Activated T-cell treated with anti-CD3 and anti-CD28 coated beads, Interleukin-2, amount 50 U/mL, for 48 hours (primary cell): ENCODE measurements at regions not wholly inside any gene's neighbourhood (a gene's known extent, or its start where the extent isn't known, plus 50 kb on each side); places are given as distances from the start of the nearest gene placed in this dataset.
"Not testable (repeated sequence)": the region's sequence is repeated elsewhere in the genome, so short reads cannot be mapped to it uniquely, and the experiment has no call there.

Experiments used
- DNase-seq, 2 experiments: peaks; one replicate each; pipeline ENCODE4 v3.0.0-alpha.2; 2020

DNA sequence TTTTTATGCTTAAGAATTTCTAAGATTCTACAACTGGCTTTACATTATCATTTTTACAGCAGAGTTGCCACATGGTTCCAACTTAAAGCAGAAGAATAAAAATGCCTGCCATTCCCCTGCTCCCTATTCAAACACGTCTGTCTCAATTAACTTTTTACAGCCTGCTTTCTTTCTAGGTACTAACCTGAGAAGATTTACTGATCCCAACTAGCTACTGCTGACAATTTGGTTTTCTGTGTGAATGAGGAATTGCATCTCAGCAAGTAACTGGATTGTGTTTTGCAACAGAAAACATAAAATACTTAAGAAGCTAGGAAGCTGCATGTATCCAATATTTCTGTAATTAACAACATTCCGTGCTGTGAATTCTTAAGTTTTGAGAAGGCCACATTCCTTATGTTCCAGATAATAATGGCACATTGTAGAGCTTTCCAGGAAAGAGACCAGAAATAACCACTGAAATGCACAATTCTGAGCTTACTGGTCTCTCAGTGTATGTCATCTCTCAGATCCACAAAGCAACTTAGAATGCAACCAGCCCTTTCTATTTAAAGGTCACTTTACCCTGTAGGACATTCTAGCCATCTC is 306.8 kb upstream of the NMUR2 start:
- DNase-seq = no peak

DNA sequence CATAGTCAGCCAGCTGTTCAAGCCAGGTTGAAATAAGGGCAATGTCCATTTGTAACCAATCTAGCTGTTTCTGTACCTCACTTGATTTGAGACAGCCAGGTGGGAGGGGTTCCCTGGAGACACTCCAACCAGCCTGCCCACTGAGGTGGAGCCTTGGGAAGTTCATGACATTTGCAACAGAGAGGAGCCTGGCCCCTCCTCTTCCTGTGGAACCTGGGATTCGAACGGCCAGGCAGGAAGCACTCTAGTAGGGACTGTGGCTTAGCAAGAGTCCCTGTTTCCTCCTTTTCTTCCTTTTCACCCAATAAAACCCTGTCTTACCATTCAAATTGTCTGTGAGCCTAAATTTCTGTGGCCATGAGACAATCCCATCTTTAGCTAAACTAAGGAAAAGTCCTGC is 312.3 kb upstream of the NMUR2 start:
- DNase-seq = no peak

DNA sequence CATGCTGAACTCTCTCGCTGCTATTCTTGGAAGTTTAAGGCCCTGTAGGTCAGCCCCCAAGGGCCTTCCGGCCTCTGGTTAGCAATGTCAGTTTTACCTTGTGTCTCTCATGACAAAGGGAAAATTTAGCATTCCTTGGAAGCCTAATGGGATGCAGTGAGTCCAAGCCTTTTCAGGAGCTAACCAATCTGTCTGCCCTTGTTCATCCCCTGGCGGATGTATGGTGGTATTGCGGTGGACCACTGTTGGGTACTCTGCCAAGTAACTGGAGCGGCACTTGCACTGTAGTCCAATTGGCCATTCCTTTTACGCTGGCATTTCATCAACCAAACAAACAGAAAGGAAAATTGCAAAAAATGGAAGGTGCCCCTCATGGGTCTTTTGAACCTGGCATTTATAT is 318.4 kb upstream of the NMUR2 start:
- no peak for DNase-seq

DNA sequence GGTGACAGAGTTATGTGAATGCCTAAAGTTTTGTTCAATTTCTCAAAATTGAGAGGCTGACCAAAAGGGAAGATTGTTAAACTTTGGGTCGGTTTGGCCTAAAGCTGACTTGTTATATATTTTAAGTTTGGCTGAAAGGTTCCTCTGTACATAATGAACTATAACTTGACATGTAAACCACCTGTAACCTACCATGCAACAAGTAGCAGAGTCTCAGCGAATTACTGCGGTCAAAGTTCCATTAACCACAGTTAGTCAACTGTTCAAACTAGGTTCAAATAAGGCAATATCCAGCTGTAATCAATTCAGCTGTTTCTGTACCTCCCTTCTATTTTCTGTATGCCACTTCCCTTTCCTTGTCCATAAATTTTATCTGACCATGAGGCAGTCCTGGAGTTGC is 325.1 kb upstream of the NMUR2 start:
- no peak for DNase-seq

DNA sequence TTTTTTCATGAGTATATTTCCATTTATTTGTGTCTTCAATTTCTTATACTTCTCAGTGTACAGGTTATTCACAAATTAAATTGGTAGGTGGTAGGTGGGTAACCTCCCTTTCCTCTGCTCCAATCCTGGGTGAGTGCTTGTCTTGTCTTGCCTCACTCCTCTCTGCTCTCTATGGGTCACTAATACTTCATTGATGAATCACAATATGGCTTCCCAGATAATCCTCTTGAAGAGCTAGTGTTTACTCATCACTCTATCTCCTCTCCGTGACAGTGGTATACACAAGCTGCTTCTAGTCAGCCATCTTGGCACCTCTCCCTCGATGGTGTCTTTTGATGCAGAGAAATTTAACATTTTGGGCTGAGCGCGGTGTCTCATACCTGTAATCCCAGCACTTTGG is 331.8 kb upstream of the NMUR2 start:
- no peak for DNase-seq

DNA sequence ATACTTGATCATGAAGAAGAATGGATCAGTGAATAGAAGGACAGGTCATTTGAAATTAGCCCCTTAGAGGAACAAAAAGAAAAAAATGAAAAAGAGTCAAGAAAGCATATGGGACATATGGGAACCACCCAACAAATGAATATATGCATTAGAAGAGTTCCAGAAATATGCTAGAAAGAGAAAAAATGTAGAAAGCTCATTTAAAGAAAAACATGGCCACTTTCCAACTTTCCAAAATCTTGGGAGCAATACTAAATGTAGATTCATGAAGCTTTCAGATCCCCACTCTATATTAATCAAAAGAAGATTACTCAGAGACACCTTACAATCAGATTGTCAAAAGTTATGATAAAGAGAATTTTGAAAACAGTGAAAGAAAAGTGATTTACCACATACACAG is 334.8 kb upstream of the NMUR2 start:
- DNase-seq = no peak

DNA sequence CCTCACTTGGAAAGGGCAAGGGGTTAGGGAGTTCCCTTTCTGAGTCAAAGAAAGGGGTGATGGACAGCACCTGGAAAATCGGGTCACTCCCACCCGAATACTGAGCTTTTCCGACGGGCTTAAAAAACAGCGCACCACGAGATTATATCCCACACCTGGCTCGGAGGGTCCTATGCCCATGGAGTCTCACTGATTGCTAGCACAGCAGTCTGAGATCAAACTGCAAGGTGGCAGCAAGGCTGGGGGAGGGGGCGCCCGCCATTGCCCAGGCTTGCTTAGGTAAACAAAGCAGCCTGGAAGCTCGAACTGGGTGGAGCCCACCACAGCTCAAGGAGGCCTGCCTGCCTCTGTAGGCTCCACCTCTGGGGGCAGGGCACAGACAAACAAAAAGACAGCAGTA is 336.0 kb upstream of the NMUR2 start:
- not testable (repeated sequence) for DNase-seq

DNA sequence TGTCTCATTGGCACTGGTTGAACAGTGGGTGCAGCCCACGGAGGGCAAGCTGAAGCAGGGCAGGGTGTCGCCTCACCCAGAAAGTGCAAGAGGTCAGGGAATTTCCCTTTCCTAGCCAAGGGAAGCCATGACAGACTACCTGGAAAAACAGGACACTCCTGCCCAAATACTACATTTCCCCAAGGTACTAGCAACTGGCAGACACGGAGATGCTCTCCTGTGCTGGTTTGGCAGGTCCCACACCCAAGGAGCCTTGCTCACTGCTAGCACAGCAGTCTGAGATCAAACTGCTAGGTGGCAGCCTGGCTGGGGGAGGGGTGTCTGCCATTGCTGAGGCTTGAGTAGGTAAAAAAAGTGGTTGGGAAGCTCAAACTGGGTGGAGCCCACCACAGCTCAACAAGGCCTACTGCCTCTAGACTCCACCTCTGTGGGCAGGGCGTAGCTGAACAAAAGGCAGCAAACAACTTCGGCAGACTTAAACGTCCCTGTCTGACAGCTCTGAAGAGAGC is 382.7 kb upstream of the NMUR2 start:
- not testable (repeated sequence) for DNase-seq

DNA sequence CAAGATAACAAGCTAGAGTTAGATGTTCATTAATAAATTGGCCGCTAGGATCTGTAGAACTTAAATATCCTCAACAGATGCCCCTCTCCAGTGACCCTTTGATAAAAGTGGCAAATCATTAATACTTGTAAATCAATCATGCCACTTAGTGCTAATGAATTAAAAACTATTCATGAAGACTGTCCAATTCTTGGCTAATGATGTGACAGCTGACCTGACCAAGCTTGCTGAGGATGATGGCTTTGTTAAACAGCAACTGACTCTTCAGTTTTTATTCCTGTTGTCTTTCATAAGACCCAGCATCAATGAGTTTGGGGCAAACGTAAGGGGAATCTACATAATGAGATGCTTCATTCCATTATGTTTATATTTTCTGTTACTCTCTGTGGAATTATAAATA is 396.8 kb upstream of the NMUR2 start:
- DNase-seq = no peak

DNA sequence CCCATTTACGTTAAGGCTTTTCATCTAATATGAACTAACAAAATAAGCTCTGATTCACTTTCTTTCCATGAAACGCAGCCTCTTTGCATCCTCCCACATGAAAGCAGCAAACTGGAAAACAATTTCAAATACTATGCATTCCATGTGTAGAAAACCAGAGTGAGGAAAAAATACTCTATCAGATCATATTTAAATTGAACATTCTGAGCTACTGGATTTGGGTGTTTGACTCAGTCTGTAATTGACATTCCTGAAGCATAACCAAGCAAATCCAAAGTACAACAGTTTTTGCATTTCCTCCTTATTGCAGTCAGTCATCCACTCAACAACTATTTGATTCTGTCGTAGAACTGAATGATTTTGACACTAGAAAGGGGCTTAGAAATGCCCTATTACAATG is 399.1 kb upstream of the NMUR2 start:
- DNase-seq = no peak

DNA sequence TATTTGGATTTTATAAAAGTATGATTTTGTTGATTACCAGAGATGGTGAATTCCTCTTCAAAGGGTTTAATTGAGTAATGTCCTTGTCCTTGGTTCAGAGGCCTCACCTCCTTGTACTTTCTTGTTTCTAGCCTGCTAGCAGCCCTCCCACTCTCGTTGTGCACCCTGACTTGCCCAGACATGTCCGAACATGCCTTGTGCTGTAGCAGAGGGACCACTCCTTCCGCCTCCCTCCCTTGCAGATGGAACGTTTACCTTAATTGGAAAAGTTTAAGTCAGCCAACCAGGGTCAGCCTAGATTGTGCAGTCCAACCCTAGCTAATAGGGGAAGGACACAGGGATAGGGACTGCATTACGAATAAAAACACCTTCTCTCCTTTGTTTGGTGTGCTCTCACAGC is 406.9 kb upstream of the NMUR2 start:
- no peak for DNase-seq

DNA sequence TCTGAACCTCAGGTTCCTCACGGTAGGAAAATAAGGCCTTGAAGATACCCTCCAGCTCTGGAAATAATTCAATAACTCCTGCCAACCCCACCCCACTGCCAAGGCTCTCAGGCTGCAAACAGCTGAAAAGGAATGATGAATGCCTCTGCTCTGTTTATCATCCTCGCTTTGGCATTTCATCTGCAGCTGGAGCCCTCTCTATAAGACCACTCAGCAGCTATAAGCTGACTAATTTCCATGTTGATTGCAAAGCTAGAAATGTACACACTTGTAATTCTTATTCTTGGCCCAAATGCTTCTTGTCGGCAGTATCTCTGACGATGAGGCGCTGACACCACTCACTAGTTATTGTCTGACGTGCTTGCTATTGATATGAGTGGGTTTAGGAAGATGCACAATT is 408.4 kb upstream of the NMUR2 start:
- DNase-seq = no peak

DNA sequence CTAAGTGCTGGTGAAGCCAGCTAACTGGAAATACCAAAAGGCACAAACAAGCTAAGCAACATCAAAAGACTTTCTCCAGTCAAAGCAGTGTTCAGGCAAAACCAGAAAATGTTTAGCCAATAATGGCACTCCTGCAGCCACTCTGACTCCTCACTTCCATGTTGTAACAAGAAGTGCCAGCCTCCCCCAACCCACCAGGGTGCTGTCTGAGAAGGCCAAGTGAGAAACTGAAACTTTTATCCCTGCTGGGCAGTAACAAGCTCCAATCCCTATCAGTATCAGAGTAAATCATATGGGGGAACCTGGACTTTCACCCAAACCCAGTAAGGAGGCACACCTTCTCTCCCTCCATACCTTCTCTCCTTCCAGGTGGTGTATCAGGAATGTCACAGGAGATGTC is 414.8 kb upstream of the NMUR2 start:
- DNase-seq = no peak

DNA sequence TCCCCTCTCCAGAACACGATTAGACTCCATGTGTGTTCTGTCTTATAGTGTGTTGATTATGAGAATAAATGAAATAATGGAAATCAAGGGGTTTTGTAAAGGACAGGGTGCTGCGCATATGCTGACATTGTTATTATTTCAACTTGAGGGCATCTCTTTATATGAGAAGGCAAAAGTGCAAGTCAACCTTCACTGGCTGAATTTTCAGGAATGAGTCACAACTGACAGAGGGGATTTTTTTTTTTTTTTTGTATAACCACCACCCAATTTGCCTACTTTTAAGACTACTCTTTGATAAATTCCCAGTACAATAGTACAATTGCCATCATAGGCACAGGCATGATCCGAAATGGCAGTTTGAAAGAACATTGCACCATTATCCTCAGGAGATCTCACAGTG is 419.2 kb upstream of the NMUR2 start:
- DNase-seq = no peak

DNA sequence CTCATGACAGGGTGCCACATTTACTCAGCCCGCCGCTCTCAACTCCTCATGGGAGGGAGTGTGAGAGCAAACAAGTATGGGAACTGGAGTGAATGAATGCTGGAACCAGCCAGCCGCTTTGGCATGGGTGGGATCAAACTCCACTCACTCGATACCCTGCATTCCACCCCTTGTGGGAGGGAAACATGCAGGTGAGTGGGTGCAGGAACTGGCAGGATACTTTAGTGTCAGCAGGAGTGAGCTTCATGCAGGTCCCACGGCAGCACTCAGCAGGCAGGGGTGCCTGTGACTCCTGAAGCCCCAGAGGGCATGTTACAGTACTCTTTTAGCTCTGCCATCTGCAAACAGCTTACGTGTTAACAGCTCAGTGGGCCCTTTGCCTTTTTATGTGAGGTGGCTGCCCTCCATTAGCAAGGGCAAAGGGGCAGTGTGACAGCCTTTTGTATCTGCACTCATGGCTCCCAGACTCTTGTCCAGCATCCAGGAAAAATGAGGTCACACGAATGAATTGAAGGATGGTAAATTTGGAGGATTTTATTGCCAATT is 433.2 kb upstream of the NMUR2 start:
- no peak for DNase-seq

DNA sequence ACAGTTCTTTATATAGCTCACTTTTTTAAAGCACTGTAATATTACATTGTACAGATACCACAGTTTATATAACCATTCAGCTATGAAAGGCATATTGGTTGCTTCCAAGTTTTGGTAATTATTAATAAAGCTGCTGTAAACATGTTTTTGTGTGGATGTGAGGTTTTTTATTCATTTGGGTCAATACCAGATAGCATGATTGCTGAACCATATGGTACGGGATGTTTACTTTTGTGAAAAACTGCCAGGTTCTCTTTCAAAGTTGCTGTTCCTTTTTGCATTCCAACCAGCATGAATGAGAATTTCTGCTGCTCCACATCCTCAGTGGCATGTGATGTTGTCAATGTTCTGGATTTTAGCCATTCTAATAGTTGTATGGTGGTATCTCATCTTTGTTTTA is 439.6 kb upstream of the NMUR2 start:
- DNase-seq = no peak

DNA sequence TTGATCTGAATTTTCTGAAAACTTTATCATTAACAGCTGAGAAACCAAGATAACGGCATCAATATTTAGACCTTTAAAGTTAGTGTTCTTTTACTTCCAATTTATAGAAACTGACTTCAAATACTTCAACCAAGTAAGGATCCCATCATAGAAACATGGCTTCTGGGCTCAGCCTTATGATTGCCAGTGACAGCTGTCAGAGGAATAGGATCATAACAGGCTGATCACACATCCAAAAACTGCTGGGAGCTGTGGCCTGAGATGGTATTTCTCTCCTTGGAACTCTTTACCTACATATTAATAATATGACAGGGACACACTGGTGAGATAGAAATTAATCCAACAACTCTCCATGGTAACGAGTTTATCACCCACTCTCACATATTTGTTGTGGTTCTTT is 448.3 kb upstream of the NMUR2 start:
- no peak for DNase-seq

DNA sequence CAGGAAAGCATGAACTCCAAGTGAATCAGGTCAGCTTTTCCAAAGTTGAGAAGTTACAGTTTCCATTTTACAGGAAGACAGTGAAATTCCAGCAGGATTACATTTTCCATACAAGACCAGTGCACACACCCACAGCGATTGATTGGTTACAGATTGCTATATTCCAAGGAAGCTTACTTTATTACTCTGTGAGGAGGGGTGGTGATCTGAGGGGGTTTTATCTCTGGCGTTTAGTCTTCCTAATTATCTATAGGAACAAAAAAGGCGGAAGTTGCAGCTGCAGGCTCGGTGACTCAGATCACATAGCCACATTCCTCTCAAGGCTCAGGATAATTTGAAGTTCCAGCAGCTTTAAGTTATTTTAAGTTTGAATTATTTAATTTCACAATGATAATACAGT is 450.4 kb upstream of the NMUR2 start:
- no peak for DNase-seq

DNA sequence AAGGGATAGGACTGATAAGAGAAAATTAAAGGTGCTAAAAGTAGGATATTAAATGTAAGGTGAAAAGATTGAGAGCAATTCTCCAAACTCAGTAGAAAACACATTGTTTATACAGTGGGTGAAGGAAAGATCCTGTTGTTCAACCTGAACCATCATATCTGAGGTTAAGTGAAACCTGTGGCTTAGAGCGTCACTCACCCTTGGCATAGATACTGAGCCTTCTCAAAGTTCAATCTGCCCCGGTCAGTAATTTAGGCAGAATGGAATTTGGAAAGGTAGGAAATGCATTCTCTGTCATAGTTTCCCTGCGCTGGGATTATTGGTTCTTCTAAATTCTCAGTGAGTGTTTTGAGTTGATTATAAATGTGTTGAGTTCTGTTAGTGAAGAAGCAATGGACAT is 456.2 kb upstream of the NMUR2 start:
- DNase-seq = no peak

DNA sequence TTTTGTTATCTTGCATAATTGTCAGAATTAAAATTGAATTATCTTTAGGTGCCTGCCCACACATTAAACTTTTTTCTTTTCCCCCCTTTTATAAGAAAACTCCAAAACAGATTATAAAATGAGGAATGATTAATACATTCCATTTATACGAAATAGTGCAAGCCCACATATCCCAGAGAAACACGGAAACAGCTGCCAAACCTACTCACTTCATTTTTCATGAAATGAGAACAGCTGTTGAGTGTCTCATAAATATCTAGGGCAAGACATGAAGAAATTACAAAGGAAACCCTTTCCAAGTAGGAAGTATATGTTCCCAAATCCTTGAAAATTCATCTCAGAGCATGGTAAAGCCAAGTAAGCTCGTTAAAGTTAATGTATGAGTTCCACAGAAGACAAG is 459.4 kb upstream of the NMUR2 start:
- DNase-seq = no peak

DNA sequence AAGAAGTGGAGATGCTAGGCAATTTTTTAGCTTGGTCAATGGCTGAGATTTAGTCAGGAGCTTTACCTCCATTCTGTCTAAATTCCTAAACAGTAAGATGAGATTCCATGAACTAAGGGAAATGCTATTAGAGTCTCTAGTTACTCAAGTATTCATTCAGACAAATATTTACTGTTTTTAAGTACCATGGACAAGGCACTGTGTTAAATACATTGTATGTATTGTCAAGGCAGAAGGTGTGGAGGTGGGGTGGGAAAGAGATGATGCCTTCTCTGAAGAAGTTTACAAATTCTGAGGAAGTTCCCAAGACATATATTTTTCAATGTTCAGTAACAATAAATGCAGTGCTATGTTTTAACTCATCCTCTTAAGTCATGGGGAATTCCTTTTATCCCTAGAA is 459.9 kb upstream of the NMUR2 start:
- DNase-seq = no peak

DNA sequence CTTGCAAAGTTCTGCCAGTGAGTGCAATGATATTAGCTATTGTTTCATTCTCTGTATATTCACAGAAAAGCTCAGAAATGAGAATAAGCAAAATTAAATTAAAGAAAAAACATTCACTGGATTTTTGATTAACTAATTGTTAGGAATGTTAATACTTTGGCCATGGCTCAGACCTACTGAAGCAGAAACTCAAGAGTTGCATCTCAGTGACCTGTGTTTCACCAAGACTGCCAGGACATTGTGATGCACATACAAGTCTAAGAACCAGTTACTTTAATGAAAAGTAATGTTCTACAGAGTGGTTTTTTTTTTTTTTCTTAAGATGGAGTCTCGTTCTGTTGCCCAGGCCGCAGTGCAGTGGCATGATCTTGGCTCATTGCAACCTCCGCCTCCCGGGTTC is 464.9 kb upstream of the NMUR2 start:
- DNase-seq = no peak

DNA sequence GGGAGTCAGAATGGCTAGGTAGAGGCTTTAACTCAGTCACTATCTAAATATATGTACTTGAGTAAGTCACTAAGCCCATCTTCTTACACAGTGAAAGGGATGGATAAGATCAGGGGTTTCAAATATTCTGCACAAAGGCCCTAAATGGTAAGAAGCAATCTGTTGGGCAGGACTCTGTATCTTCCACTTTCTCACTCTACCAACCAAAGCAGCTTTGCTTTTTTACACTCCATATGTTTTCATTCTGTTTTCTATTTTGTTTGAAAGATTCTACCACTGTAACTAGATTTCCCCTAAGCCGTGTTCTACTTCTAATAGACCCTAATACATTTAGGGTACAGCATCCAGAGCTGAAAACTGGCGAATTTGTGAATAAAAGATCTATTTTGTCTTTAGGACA is 477.5 kb upstream of the NMUR2 start:
- DNase-seq = no peak

DNA sequence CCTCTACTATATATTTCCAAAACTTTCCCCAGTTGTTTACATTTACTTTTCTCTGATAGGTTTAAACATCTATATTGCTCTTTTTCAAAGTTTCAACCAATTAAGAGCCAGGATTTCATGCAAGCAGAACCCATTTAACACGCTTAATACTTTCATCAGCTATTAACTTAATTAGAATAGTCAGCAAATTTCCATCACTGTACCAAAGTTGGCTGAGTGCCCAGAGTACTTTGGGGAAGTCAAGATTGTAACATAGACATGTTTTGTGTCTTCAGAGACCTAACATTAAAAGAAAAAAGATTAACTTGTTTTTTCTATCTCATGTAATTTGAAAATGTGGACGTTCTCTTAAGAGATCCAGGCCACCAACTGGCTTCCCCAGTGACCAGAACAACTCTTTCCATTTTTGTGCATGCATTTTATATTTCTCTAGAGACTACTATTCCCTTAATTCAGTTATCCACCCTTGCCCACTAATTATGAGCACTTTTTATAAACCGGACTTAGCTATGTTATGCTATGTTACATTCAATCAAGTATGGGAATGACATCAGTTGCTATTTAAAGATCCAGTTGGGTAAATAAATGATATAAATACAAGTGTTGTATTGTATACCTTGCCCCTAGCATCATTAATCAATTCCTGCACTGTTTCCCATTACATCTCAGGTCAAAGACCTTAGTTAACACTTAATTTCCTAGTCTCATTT is 478.1 kb upstream of the NMUR2 start:
- DNase-seq = no peak

DNA sequence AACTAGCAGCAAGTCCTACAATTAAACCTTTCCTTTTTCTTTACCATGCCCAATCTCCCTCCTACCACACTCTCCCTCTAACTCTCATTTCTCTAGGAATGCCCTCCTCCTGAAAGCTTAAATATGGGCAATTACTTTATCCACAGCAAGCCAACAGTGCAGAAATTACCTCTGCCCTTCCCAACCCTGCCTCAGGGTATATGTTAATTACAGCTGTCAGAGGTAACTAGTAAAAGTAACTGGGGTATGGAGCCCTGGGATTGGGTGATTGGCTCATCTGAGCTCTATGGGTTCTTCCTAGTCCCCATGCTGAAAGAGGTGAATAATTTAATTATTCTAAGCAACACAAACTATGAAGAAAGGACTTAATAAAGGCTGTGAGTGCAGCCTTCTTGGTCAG is 478.9 kb upstream of the NMUR2 start:
- DNase-seq = no peak
